ENCODE measurements at regions not wholly inside any gene's neighbourhood (a gene's known extent, or its start where the extent isn't known, plus 50 kb on each side); places are given as distances from the start of the nearest gene placed in this dataset.
"Not testable (repeated sequence)": the region's sequence is repeated elsewhere in the genome, so short reads cannot be mapped to it uniquely, and the experiment has no call there.

GRCh38 chr6:104676679-104677078, 183.0 kb downstream of the HACE1 start:
- not testable (repeated sequence) for DNase-seq (ENCODE audit: low read depth in 2 of 2)

DNA sequence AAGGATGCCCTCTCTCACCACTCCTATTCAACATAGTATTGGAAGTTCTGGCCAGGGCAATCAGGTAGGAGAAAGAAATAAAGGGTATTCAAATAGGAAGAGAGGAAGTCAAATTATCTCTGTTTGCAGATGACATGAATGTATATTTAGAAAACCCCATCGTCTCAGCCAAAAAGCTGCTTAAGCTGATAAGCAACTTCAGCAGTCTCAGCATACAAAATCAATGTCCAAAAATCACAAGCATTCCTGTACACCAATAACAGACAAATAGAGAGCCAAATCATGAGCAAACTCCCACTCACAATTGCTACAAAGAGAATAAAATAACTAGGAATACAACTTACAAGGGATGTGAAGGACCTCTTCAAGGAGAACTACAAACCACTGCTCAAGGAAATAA, 184.6 kb downstream of the HACE1 start:
- DNase-seq (ENCODE audit: low read depth in 2 of 2): not testable (repeated sequence)

- DNase-seq (ENCODE audit: low read depth in 2 of 2): not testable (repeated sequence)
These were observed 186.6 kb downstream of the HACE1 start for GRCh38 chr6:104673078-104673477.

- DNase-seq (ENCODE audit: low read depth in 2 of 2): not testable (repeated sequence)
These were observed 188.2 kb downstream of the HACE1 start for GRCh38 chr6:104671591-104671891.

DNA sequence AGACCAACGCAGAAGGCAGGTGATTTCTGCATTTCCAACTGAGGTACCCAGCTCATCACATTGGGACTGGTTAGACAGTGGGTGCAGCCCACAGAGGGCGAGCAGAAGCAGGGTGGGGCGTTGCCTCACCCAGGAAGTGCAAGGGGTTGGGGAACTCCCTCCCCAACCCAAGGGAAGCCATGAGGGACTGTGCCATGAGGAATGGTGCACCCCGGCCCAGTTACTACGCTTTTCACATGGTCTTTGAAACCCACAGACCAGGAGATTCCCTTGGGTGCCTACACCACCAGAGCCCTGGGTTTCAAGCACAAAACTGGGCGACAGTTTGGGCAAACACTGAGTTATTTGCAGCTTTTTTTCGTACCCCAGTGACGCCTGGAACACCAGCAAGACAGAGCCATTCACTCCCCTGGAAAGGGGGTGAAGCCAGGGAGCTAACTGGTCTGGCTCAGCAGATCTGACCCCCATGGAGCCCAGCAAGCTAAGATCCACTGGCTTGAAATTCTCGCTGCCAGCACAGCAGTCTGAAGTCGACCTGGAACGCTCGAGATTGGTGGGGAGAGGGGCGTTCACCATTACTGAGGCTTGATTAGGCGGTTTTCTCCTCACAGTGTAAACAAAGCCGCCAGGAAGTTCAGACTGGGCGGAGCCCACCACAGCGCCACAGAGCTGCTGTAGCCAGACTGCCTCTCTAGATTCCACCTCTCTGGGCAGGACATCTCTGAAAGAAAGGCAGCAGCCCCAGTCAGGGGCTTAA, 188.7 kb downstream of the HACE1 start:
- not testable (repeated sequence) for DNase-seq (ENCODE audit: low read depth in 2 of 2)

DNA sequence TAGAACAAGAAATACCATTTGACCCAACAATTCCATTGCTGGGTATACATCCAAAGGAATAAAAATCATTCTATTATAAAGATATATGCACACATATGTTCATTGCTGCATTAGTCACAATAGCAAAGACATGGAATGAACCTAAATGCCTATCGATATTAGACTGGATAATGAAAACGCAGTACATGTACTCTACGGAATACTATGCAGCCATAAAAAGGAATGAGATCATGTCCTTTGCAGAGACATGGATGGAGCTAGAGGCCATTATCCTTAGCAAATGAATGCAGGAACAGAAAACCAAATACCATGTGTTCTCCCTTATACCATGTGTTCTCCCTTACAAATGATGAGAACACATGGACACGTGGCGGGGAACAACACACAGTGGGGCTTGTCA, 190.2 kb downstream of the HACE1 start:
- no peak for DNase-seq (ENCODE audit: low read depth in 2 of 2)

DNA sequence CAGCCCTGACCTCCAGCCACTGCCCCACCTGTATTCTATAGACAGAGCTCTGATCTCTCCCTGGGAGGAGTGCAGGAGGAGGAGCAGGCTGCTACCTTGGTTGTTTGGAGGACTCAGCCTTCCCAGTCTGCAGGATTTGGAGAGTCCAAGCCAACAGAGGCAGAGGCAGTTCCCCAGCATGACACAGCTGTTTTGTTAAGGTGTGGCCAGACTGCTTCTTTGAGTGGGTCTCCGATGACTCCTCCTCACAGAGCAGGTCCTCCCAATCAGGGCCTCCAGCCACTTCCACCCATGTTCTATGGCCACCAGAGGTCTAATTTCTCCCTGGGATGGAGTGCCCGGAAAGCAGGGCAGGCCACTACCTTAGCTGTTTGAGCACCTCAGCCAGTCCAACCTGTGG, 203.5 kb downstream of the HACE1 start:
- no peak for DNase-seq (ENCODE audit: low read depth in 2 of 2)

GRCh38 chr6:104653781-104654180, 205.9 kb downstream of the HACE1 start:
- no peak for DNase-seq (ENCODE audit: low read depth in 2 of 2)

GRCh38 chr6:104648347-104648746, 211.4 kb downstream of the HACE1 start:
- DNase-seq (ENCODE audit: low read depth in 2 of 2): no peak

GRCh38 chr6:104644848-104645247, 214.9 kb downstream of the HACE1 start:
- DNase-seq (ENCODE audit: low read depth in 2 of 2): no peak

- no peak for DNase-seq (ENCODE audit: low read depth in 2 of 2)
These were observed 216.8 kb downstream of the HACE1 start for GRCh38 chr6:104642871-104643270.

DNA sequence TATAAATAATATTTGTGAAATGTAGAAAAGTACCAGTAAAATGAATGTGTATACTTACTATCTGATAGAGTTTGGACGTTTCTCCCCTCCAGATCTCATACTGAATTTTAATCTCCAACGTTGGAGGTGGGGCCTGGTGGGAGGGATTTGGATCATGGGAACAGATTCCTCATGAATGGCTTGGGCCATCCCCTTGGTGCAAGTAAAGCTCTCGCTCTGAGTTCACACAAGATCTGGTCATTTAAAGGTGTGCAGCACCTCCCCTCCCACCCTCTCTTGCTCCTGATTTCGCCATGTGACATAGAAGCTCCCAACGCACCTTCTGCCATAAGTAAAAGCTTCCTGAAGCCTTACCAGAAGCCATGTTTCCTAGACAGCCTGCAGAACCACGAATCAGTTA, 219.0 kb downstream of the HACE1 start:
- DNase-seq (ENCODE audit: low read depth in 2 of 2): no peak

- DNase-seq (ENCODE audit: low read depth in 2 of 2): no peak
These were observed 219.5 kb downstream of the HACE1 start for GRCh38 chr6:104640150-104640700.

DNA sequence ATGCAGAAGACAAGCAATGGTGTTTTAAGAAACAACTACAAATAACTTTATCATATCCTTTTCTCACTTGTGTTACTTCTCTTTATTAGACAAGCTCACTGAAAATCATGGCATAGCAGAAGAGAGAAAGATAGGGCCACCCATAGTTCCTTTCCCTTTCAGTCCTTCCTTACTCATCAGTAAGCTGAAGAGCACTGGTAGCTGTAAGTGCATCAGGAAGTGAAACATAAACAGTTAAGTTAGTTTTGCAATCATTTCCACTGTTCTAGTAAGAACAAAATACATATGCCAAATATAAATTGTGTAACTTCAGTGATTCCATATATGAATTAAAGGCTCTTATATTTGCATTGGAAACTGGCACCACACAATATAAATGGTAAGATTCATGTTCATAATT, 220.1 kb downstream of the HACE1 start:
- DNase-seq (ENCODE audit: low read depth in 2 of 2): no peak

DNA sequence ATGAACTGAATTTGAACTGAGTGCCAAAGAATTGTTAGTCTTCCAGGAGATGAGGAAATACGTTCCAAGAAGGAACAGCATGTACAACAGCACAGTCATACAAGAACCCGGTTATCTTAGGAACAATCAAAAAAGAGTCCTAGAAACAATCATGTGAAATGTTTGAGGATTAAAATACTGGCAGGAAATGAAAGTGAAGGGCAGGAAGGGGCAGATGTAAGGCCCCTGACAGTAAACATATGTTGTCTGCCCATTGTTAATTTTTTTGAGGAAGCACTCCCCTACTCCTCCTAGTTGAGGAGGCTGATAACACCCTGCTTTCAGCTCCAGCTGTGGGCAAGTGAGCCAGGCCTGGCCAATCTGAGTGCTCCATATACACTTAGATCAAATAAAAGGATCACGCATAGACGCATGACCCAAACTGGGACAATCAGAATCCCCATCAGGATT, 220.9 kb downstream of the HACE1 start:
- no peak for DNase-seq (ENCODE audit: low read depth in 2 of 2)

GRCh38 chr6:104633125-104633524, 226.6 kb downstream of the HACE1 start:
- no peak for DNase-seq (ENCODE audit: low read depth in 2 of 2)

DNA sequence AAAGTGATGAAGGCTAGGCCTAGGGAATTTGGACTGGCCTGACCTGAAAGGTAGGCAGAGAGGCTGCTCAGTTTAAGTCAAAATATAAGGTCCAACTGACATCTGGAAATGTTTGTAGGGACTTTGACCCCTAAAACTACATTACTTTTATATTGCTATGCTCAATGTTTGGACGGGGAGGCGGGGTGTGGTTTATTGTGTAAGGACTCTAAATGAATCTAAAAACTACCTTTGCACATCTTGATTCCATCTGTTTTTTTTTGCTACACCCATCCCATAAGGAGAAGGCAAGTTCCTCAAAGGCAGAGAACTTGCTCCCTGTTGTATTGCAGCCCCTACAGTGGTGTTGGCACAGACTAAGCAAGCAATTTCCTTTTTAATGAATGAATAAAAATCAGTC, 227.1 kb downstream of the HACE1 start:
- no peak for DNase-seq (ENCODE audit: low read depth in 2 of 2)

GRCh38 chr6:104630955-104631354, 228.8 kb downstream of the HACE1 start:
- no peak for DNase-seq (ENCODE audit: low read depth in 2 of 2)

- no peak for DNase-seq (ENCODE audit: low read depth in 2 of 2)
These were observed 229.2 kb downstream of the HACE1 start for GRCh38 chr6:104630522-104630921.

DNA sequence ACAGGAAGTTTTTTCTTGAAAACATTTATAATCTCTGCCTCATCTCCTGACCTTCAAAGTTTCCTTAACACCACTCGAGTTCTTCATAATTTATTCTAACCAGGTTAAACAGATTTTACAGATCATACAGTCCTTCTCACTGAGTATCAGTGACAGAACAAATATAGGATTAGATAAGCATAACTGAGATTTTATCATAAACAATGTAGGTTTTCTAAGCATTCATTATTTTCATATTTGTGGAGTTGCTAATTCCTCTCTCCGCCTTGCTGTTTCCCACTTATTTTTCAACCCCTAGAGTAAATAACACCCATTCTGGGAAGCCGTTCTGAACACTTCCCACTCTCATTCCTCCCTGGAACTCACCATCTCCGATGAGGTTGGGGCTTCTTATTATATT, 229.9 kb downstream of the HACE1 start:
- no peak for DNase-seq (ENCODE audit: low read depth in 2 of 2)

GRCh38 chr6:104625536-104625935, 234.2 kb downstream of the HACE1 start:
- no peak for DNase-seq (ENCODE audit: low read depth in 2 of 2)

DNA sequence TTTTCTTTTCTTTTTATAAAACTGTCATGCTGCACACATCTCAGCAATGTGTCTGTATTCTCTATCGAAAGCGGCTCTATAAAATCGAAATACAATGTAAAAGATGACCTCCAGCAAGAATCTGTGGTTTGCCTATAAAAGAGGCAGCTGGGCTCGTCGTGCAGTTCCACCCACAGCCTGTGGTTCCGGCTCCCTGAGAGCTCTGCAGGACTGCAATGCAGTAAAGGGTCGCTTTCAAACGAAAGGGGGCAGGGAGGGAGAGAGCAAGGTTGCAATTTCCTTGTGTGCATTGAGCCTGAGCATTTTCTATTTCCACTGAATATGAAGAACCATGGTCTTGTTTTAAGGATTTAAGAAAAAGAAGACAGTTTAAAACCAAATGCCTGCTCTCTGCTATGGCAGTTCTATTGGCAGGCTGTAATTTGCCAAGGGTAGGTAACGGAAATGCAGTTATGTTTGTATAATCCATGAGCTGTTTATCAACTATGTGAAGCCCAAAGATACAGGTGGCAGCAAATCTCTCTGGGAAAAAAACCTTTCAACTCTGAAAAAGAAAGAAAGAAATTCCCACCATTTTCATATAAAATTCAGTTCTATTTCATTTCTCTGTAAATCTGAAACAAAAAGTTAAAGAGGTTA, 236.5 kb downstream of the HACE1 start:
- DNase-seq (ENCODE audit: low read depth in 2 of 2): no peak

DNA sequence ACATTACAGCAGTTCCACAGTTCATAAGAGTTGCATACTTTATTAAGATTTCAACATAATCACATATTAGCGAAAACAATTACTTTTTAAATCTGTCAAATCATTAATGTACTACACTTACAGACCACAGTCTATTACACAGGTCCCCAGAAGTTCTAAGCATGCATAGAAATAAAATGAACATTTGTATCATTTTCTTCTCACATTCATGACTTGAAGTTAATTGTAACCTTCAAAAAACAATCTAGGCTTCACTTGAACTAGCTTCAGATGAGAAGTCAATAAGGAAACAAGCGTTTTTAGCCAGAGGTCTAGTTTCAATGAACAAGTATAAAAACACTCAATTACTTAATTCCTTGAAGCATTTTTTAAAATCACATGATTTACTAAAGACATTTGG, 238.3 kb downstream of the HACE1 start:
- no peak for DNase-seq (ENCODE audit: low read depth in 2 of 2)
